GM21619 (cell line): ENCODE measurements at regions not wholly inside any gene's neighbourhood (a gene's known extent, or its start where the extent isn't known, plus 50 kb on each side); places are given as distances from the start of the nearest gene placed in this dataset.

Source experiments
- ATAC-seq: cut with Tn5 transposase; IDR thresholded peaks from one replicate; pipeline ENCODE4 v1.9.1; 2021; ENCODE audit not compliant: unreplicated experiment

- ATAC-seq = no peak
These were observed 250.4 kb upstream of the SORL1-AS1 start for GRCh38 chr11:121703201-121703600.

- ATAC-seq = no peak
These were observed 248.2 kb upstream of the SORL1-AS1 start for GRCh38 chr11:121700968-121701367.

GRCh38 chr11:121699801-121700200 is 247.0 kb upstream of the SORL1-AS1 start:
- ATAC-seq = no peak

GRCh38 chr11:121696931-121697670 is 244.3 kb upstream of the SORL1-AS1 start:
- no peak for ATAC-seq

- ATAC-seq = no peak
These were observed 243.6 kb upstream of the SORL1-AS1 start for GRCh38 chr11:121696177-121696871.

GRCh38 chr11:121692236-121692635 is 239.5 kb upstream of the SORL1-AS1 start:
- no peak for ATAC-seq

- ATAC-seq = no peak
These were observed 236.3 kb upstream of the SORL1-AS1 start for GRCh38 chr11:121688860-121689614.

GRCh38 chr11:121688055-121688491 is 235.3 kb upstream of the SORL1-AS1 start:
- ATAC-seq = no peak

GRCh38 chr11:121683791-121684190 is 231.0 kb upstream of the SORL1-AS1 start:
- ATAC-seq = no peak
